Thyroid gland (tissue), 4 donors: ENCODE measurements at regions not wholly inside any gene's neighbourhood (a gene's known extent, or its start where the extent isn't known, plus 50 kb on each side); places are given as distances from the start of the nearest gene placed in this dataset.

Source experiments
- DNase-seq, 2 donors: peaks; one replicate each; pipeline ENCODE4 v3.0.0-alpha.2; 2019
- H3K27ac ChIP-seq, 3 donors: fragments of 200-600 bp; sonication (generic); 1 replicate in 2 of 3; 2 replicates in 1 of 3; pipeline ENCODE4 v1.5.1; 2016 to 2019; ENCODE audit warnings: mild to moderate bottlenecking in 1 of 3, moderate library complexity in 1 of 3
- H3K27me3 ChIP-seq: fragments of 200-600 bp; sonication (generic); one replicate; pipeline ENCODE4 v1.5.1; 2019
- H3K36me3 ChIP-seq, 2 donors: fragments of 200-600 bp; sonication (generic); one replicate each; pipeline ENCODE4 v1.5.1; 2016 to 2019
- H3K4me1 ChIP-seq, 2 donors: fragments of 200-600 bp; sonication (generic); one replicate each; pipeline ENCODE4 v1.5.1; 2017 to 2019
- H3K4me3 ChIP-seq, 3 donors: fragments of 200-600 bp; sonication (generic); replicated peaks in 1 of 3; 1 replicate in 2 of 3; 2 replicates in 1 of 3; pipeline ENCODE4 v1.5.1; 2016; ENCODE audit warnings: mild to moderate bottlenecking in 1 of 3
- H3K9me3 ChIP-seq: fragments of 200-600 bp; sonication (generic); one replicate; pipeline ENCODE4 v1.5.1; 2017
- CTCF ChIP-seq, 6 experiments: fragments of 200-600 bp in 3 of 6; fragments of 450-650 bp in 3 of 6; sonication (generic) in 3 of 6; IDR thresholded peaks; one replicate each; pipeline ENCODE4 v1.5.1; 2016 to 2019; ENCODE audit warnings: antibody characterized with exemption in 6 of 6, mild to moderate bottlenecking in 2 of 6, inconsistent platforms in 1 of 6, moderate library complexity in 1 of 6
- POLR2A ChIP-seq, 2 donors: fragments of 450-650 bp; IDR thresholded peaks; one replicate each; pipeline ENCODE4 v1.6.1; 2017; ENCODE audit warnings: antibody characterized with exemption in 2 of 2, mild to moderate bottlenecking in 2 of 2, moderate library complexity in 1 of 2
- WGBS, 2 donors: methylation state at CpG; one replicate each; pipeline ENCODE4 v1.1.5; 2017; 5-methylcytosine and 5-hydroxymethylcytosine counted together
- intact Hi-C: fragments of 100-400 bp; cut with DNase I; formaldehyde crosslinking; loops from one replicate; pipeline ENCODE4 v1.15.1; 2023

GRCh38 chr3:190762801-190763200 lies 99.7 kb downstream of the GMNC start:
- WGBS, 2 donors = 47 to 48% methylated on average over 2 of the region's 2 CpGs
- intact Hi-C loops = no loop called here
- Histone ChIP-seq H3K36me3 (no peaks in the 10 kb centered on the region), H3K27ac (no peak overlapping the region), H3K27me3 (no peaks in the 10 kb centered on the region), H3K4me3 (no peak overlapping the region), H3K4me1 (no peaks in the 10 kb centered on the region), H3K9me3 (no peaks in the 10 kb centered on the region)
- TF ChIP-seq CTCF (IDR thresholded peaks at IDR 0.05) = no peak
- TF ChIP-seq POLR2A (IDR thresholded peaks at IDR 0.05) = no peak
- no peak for DNase-seq

DNA sequence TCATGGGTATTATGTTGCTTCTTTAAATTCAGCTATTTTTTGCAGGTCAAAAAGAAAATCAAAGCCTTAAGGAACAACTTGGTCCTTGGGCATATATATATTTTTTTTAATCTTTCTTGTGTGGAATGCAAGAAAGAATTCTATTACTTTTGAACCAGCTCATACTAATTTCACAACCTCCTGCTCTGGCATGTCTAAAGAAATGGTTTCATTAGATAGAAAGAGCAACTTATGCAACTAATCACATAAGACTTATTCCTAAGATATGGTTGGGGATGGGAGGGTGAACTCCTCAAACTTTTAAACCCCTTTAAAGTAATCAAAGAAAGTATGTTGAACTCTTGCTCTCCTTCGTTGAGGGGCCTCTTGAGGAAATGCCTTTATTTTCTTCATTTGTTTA lies 114.9 kb downstream of the GMNC start:
- WGBS, 2 donors = 39 to 50% methylated on average over 1 of the region's 1 CpG
- no peaks in the 10 kb centered on the region for H3K9me3 ChIP-seq
- DNase-seq = no peak
- no peak overlapping the region for H3K4me3 ChIP-seq
- intact Hi-C loops = no loop called here
- no peak for TF ChIP-seq POLR2A (IDR thresholded peaks at IDR 0.05)
- no peak for TF ChIP-seq CTCF (IDR thresholded peaks at IDR 0.05)
- H3K27me3 ChIP-seq = no peaks in the 10 kb centered on the region
- H3K27ac ChIP-seq = no peak overlapping the region
- H3K36me3 ChIP-seq = no peaks in the 10 kb centered on the region
- H3K4me1 ChIP-seq = no peaks in the 10 kb centered on the region

DNA sequence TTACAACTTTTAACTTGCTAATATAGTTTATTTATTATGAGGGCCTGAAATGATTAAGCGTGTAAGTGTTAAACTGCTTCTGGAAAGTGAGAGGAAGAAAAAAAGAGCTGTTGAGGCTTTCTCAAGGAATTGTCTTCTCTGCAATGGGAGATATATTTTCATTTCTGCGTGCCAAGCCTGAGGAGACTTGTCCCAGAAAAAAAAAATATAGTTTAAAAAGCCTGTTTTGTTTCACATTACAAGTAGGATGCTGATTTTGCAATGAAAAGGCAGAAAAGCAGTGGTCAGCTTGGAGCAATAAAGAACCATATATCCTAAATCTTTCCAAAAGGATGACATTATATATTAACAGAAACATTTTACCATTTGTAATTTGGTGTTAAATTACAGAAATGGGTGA lies 115.5 kb downstream of the GMNC start:
- TF ChIP-seq POLR2A (IDR thresholded peaks at IDR 0.05) = no peak
- TF ChIP-seq CTCF (IDR thresholded peaks at IDR 0.05) = no peak
- DNase-seq = no peak
- 74 to 83% methylated on average over 2 of the region's 2 CpGs for WGBS, 2 donors
- no peaks in the 10 kb centered on the region for H3K27me3 ChIP-seq
- H3K9me3 ChIP-seq = no peaks in the 10 kb centered on the region
- H3K27ac ChIP-seq = no peak overlapping the region
- H3K4me1 ChIP-seq = no peaks in the 10 kb centered on the region
- intact Hi-C loops = no loop called here
- H3K4me3 ChIP-seq = no peak overlapping the region
- no peaks in the 10 kb centered on the region for H3K36me3 ChIP-seq

GRCh38 chr3:190746531-190746930 lies 116.0 kb downstream of the GMNC start:
- intact Hi-C loops = no loop called here
- no peak overlapping the region for H3K27ac ChIP-seq

GRCh38 chr3:190741788-190742187 lies 120.7 kb downstream of the GMNC start:
- no peak for DNase-seq
- H3K4me1 ChIP-seq = no peaks in the 10 kb centered on the region
- H3K9me3 ChIP-seq = no peaks in the 10 kb centered on the region
- H3K36me3 ChIP-seq = no peaks in the 10 kb centered on the region
- no peak overlapping the region for H3K27ac ChIP-seq
- TF ChIP-seq POLR2A (IDR thresholded peaks at IDR 0.05) (no peak), CTCF (IDR thresholded peaks at IDR 0.05) (no peak)
- intact Hi-C loops = no loop called here
- WGBS, 2 donors = 90 to 91% methylated on average over 1 of the region's 1 CpG
- H3K4me3 ChIP-seq = no peak overlapping the region
- H3K27me3 ChIP-seq = no peaks in the 10 kb centered on the region

More at GRCh38 chr3:190746531-190746930, 116.0 kb downstream of the GMNC start:
- Histone ChIP-seq H3K27me3 (no peaks in the 10 kb centered on the region), H3K36me3 (no peaks in the 10 kb centered on the region), H3K4me1 (no peaks in the 10 kb centered on the region), H3K4me3 (no peak overlapping the region), H3K9me3 (no peaks in the 10 kb centered on the region)
- no peak for DNase-seq
- WGBS, 2 donors = 72 to 83% methylated on average over 3 of the region's 3 CpGs
- no peak for TF ChIP-seq POLR2A (IDR thresholded peaks at IDR 0.05)
- TF ChIP-seq CTCF (IDR thresholded peaks at IDR 0.05) = no peak
